H1 (cell line): ENCODE measurements at regions not wholly inside any gene's neighbourhood (a gene's known extent, or its start where the extent isn't known, plus 50 kb on each side); places are given as distances from the start of the nearest gene placed in this dataset.

Experiments used
- CTCF ChIA-PET: fragments of 300-600 bp; sonication (Branson Sonifier 250); formaldehyde crosslinking; loops from one replicate; lab custom pipeline; 2021; ENCODE audit not compliant: partially characterized antibody; lab: Charles Lee
- POLR2A ChIA-PET: fragments of 300-600 bp; sonication (Branson Sonifier 250); formaldehyde crosslinking; loops from one replicate; lab custom pipeline; 2021; ENCODE audit warnings: inconsistent platforms; ENCODE audit not compliant: partially characterized antibody; lab: Charles Lee
- DNase-seq, 2 experiments: peaks; one replicate each; pipeline versions ENCODE4 v3.0.0 to v3.0.0-alpha.2; 2010 to 2022; ENCODE audit warnings: low spot score in 2 of 2, low read depth in 1 of 2, mixed read lengths in 1 of 2
- FAIRE-seq: peaks from 2 replicates; lab custom pipeline; 2011; peaks lifted over from hg19 to GRCh38; lab: Jason Lieb, UNC
- H2AFZ ChIP-seq: 2 replicates; pipeline ENCODE4 v1.8.1; 2012; ENCODE audit warnings: low read length, inconsistent platforms
- H2AK5ac ChIP-seq: 2 replicates; pipeline ENCODE4 v1.6.1; 2013; ENCODE audit warnings: low read depth, low read length
- H2BK120ac ChIP-seq: replicated peaks from 2 replicates; pipeline ENCODE3; 2013; ENCODE audit warnings: low read depth, low read length, inconsistent platforms
- H2BK12ac ChIP-seq: 2 replicates; pipeline ENCODE4 v1.6.1; 2013; ENCODE audit warnings: low read depth, low read length
- H2BK15ac ChIP-seq: 2 replicates; pipeline ENCODE4 v1.6.1; 2013; ENCODE audit warnings: low read length
- H2BK20ac ChIP-seq: 2 replicates; pipeline ENCODE4 v1.6.1; 2013; ENCODE audit warnings: low read length
- H2BK5ac ChIP-seq: 2 replicates; pipeline ENCODE4 v1.6.1; 2013; ENCODE audit warnings: low read depth, low read length
- H3K14ac ChIP-seq: 2 replicates; pipeline ENCODE4 v1.6.1; 2013; ENCODE audit warnings: inconsistent platforms; ENCODE audit not compliant: insufficient read length
- H3K18ac ChIP-seq: 2 replicates; pipeline ENCODE4 v1.6.1; 2013; ENCODE audit warnings: low read length; ENCODE audit errors: extremely low read depth
- H3K23ac ChIP-seq: 2 replicates; pipeline ENCODE4 v1.6.1; 2013; ENCODE audit warnings: inconsistent platforms; ENCODE audit not compliant: insufficient read length
- H3K23me2 ChIP-seq: 2 replicates; pipeline ENCODE4 v1.6.1; 2013; ENCODE audit warnings: low read depth, low read length
- H3K27ac ChIP-seq: 2 replicates; pipeline ENCODE4 v1.6.1; 2011; ENCODE audit warnings: low read depth, low read length, inconsistent platforms
- H3K27me3 ChIP-seq, 4 experiments: replicated peaks in 1 of 4; 1 replicate in 1 of 4; 2 replicates in 3 of 4; pipeline versions ENCODE4 v1.6.1 to v1.8.1; 2011 to 2013; ENCODE audit warnings: low read length in 3 of 4, mild to moderate bottlenecking in 3 of 4, inconsistent platforms in 2 of 4, mixed read lengths in 2 of 4, moderate library complexity in 1 of 4; ENCODE audit not compliant: control insufficient read depth in 3 of 4, insufficient read depth in 3 of 4; ENCODE audit errors: extremely low read depth in 1 of 4
- H3K36me3 ChIP-seq, 4 experiments: 2 replicates each; pipeline versions ENCODE4 v1.6.1 to v1.8.1; 2011 to 2013; ENCODE audit warnings: mild to moderate bottlenecking in 4 of 4, low read length in 3 of 4, moderate library complexity in 2 of 4, control low read depth in 1 of 4, inconsistent platforms in 1 of 4; ENCODE audit not compliant: insufficient read depth in 4 of 4, control insufficient read depth in 2 of 4
- H3K4ac ChIP-seq: replicated peaks from 2 replicates; pipeline ENCODE3; 2013; ENCODE audit warnings: low read length, low read depth, mixed read lengths, inconsistent platforms; ENCODE audit not compliant: insufficient read length
- H3K4me1 ChIP-seq, 4 experiments: replicated peaks in 1 of 4; 1 replicate in 1 of 4; 2 replicates in 3 of 4; pipeline versions ENCODE4 v1.6.1 to v1.8.1; 2011 to 2013; ENCODE audit warnings: low read length in 3 of 4, inconsistent platforms in 2 of 4, mixed read lengths in 1 of 4; ENCODE audit not compliant: insufficient read depth in 4 of 4, control insufficient read depth in 3 of 4
- H3K4me2 ChIP-seq, 2 experiments: 2 replicates each; pipeline versions ENCODE4 v1.6.1 to v1.8.1; 2011 to 2013; ENCODE audit warnings: low read depth in 2 of 2, low read length in 2 of 2, control low read depth in 1 of 2, inconsistent platforms in 1 of 2, mild to moderate bottlenecking in 1 of 2; ENCODE audit not compliant: insufficient read depth in 1 of 2
- H3K4me3 ChIP-seq, 4 experiments: fragments of 200-600, 300-600 bp in 1 of 4; sonication (generic), shearing (Covaris generic), sonication (Bioruptor Twin) in 1 of 4; 2 replicates each; pipeline versions ENCODE4 v1.5.1 to v1.8.1; 2011 to 2016; ENCODE audit warnings: low read length in 4 of 4, low read depth in 3 of 4, control low read depth in 2 of 4, inconsistent platforms in 2 of 4, mild to moderate bottlenecking in 2 of 4, mixed read lengths in 1 of 4, moderate library complexity in 1 of 4; ENCODE audit not compliant: insufficient read depth in 2 of 4; ENCODE audit errors: extremely low read depth in 1 of 4
- H3K56ac ChIP-seq: replicated peaks from 2 replicates; pipeline ENCODE3; 2013; ENCODE audit warnings: low read depth, mild to moderate bottlenecking, mixed read lengths, low read length, inconsistent platforms; ENCODE audit not compliant: insufficient read length
- H3K79me1 ChIP-seq: 2 replicates; pipeline ENCODE4 v1.6.1; 2013; ENCODE audit warnings: low read depth, low read length, control low read depth
- H3K79me2 ChIP-seq, 2 experiments: 2 replicates each; pipeline versions ENCODE4 v1.6.1 to v1.8.1; 2012 to 2013; ENCODE audit warnings: low read length in 2 of 2, mild to moderate bottlenecking in 2 of 2, inconsistent platforms in 1 of 2; ENCODE audit not compliant: insufficient read depth in 2 of 2, control insufficient read depth in 1 of 2
- H3K9ac ChIP-seq, 4 experiments: replicated peaks in 1 of 4; 1 replicate in 1 of 4; 2 replicates in 3 of 4; pipeline versions ENCODE4 v1.6.1 to v1.8.1; 2011 to 2013; ENCODE audit warnings: low read depth in 3 of 4, low read length in 3 of 4, control low read depth in 2 of 4, mild to moderate bottlenecking in 2 of 4, moderate library complexity in 2 of 4, inconsistent platforms in 1 of 4; ENCODE audit errors: extremely low read depth in 1 of 4
- H3K9me3 ChIP-seq, 2 experiments: 2 replicates each; pipeline versions ENCODE4 v1.6.1 to v1.8.1; 2012 to 2013; ENCODE audit warnings: mild to moderate bottlenecking in 2 of 2, moderate library complexity in 2 of 2, control low read depth in 1 of 2, inconsistent platforms in 1 of 2, low read depth in 1 of 2, low read length in 1 of 2, mixed read lengths in 1 of 2; ENCODE audit not compliant: insufficient read depth in 2 of 2
- H4K20me1 ChIP-seq, 2 experiments: replicated peaks in 1 of 2; 2 replicates each; pipeline versions ENCODE3 to v1.8.1; 2011 to 2013; ENCODE audit warnings: inconsistent platforms in 2 of 2, low read length in 2 of 2, mild to moderate bottlenecking in 1 of 2; ENCODE audit not compliant: insufficient read depth in 2 of 2, control insufficient read depth in 1 of 2
- H4K5ac ChIP-seq: 2 replicates; pipeline ENCODE4 v1.6.1; 2013; ENCODE audit warnings: low read length, low read depth, mixed read lengths, inconsistent platforms; ENCODE audit not compliant: insufficient read length
- H4K8ac ChIP-seq: 2 replicates; pipeline ENCODE4 v1.8.0; 2013; ENCODE audit warnings: mild to moderate bottlenecking, moderate library complexity, low read length, inconsistent platforms; ENCODE audit not compliant: insufficient read depth; ENCODE audit errors: extremely low read depth
- H4K91ac ChIP-seq: replicated peaks from 2 replicates; pipeline ENCODE3; 2013; ENCODE audit warnings: low read length, mixed read lengths, inconsistent platforms; ENCODE audit not compliant: insufficient read length
- ASH2L ChIP-seq: fragments of 200-600, 300-600 bp; sonication (generic); IDR thresholded peaks from one replicate; pipeline ENCODE4 v1.7.1; 2017; ENCODE audit warnings: low read length
- ATF3 ChIP-seq: IDR thresholded peaks from 2 replicates; pipeline ENCODE4 v1.6.1; 2011; ENCODE audit warnings: low read depth, mild to moderate bottlenecking, low read length; ENCODE audit not compliant: insufficient read depth
- BACH1 ChIP-seq: IDR thresholded peaks from 2 replicates; pipeline ENCODE4 v1.6.1; 2012; ENCODE audit warnings: low read length, improper control_type of control experiment
- CHD2 ChIP-seq: IDR thresholded peaks from 2 replicates; pipeline ENCODE4 v1.6.1; 2012; ENCODE audit warnings: low read length, improper control_type of control experiment
- CTBP2 ChIP-seq: IDR thresholded peaks from 2 replicates; pipeline ENCODE4 v1.7.0; 2011; ENCODE audit warnings: borderline replicate concordance, mild to moderate bottlenecking, moderate library complexity, mixed read lengths, low read length; ENCODE audit not compliant: insufficient read depth, insufficient read length
- EZH2 ChIP-seq: fragments of 200-600 bp; sonication (generic); IDR thresholded peaks from 2 replicates; pipeline ENCODE4 v1.7.1; 2012; ENCODE audit warnings: low read depth, mild to moderate bottlenecking, moderate library complexity, low read length, inconsistent platforms; ENCODE audit not compliant: severe bottlenecking
- MAX ChIP-seq: IDR thresholded peaks from 2 replicates; pipeline ENCODE4 v1.6.1; 2012; ENCODE audit warnings: inconsistent platforms
- POU5F1 ChIP-seq: IDR thresholded peaks from 2 replicates; pipeline ENCODE4 v1.6.1; 2011; ENCODE audit warnings: low read depth, mild to moderate bottlenecking, low read length, moderate library complexity
- RFX5 ChIP-seq: IDR thresholded peaks from 2 replicates; pipeline ENCODE4 v1.6.1; 2011; ENCODE audit warnings: low read depth, low read length, improper control_type of control experiment, borderline replicate concordance
- SAP30 ChIP-seq: fragments of 300-600 bp; sonication (generic); IDR thresholded peaks from 2 replicates; pipeline ENCODE4 v1.7.1; 2012; ENCODE audit warnings: low read length, moderate library complexity, mild to moderate bottlenecking, inconsistent platforms; ENCODE audit not compliant: insufficient read depth, insufficient replicate concordance
- SIN3A ChIP-seq, 2 experiments: IDR thresholded peaks in 1 of 2; conservative IDR thresholded peaks in 1 of 2; 2 replicates each; pipeline ENCODE4 v1.6.1; 2011 to 2012; ENCODE audit warnings: low read length in 2 of 2, improper control_type of control experiment in 1 of 2, low read depth in 1 of 2, mild to moderate bottlenecking in 1 of 2
- TEAD4 ChIP-seq: IDR thresholded peaks from 2 replicates; pipeline ENCODE4 v1.6.1; 2012; ENCODE audit warnings: low read depth, low read length, inconsistent platforms, mixed read lengths
- ZNF274 ChIP-seq: IDR thresholded peaks from 2 replicates; pipeline ENCODE4 v1.7.0; 2012; ENCODE audit warnings: low read length, borderline replicate concordance; ENCODE audit errors: extremely low read depth
- WGBS, 2 experiments: shearing (Covaris generic) in 1 of 2; methylation state at CpG; one replicate each; pipeline versions ENCODE4 v1.1.6 to v1.1.7; 2013 to 2015; ENCODE audit warnings: low lambda C conversion rate in 2 of 2, mixed read lengths in 2 of 2, inconsistent platforms in 1 of 2, low coverage in 1 of 2, missing lambda C conversion rate in 1 of 2; ENCODE audit not compliant: insufficient replicate concordance in 2 of 2, insufficient coverage in 1 of 2, insufficient read length in 1 of 2; ENCODE audit errors: extremely low coverage in 1 of 2, missing lambda C conversion rate in 1 of 2; 5-methylcytosine and 5-hydroxymethylcytosine counted together

- no peak overlapping the region for H3K23ac ChIP-seq
- H3K36me3 ChIP-seq = no peaks in the 10 kb centered on the region
- H4K20me1 ChIP-seq = no peaks in the 10 kb centered on the region
- H3K79me2 ChIP-seq = no peaks in the 10 kb centered on the region
- H2AFZ ChIP-seq = no peak overlapping the region
- TF ChIP-seq MAX = no peak
- TF ChIP-seq TEAD4 = no peak
- TF ChIP-seq CHD2 = no peak
- TF ChIP-seq CTBP2 = no peak
- no peak for TF ChIP-seq BACH1
- TF ChIP-seq SIN3A (conservative IDR thresholded peaks at IDR 0.05 in 1 of 2, IDR thresholded peaks at IDR 0.05 in 1 of 2; ENCODE audit: low read depth in 1 of 2, low read length in 2 of 2) = no peak
- TF ChIP-seq ZNF274 = no peak
- TF ChIP-seq EZH2 = no peak
- TF ChIP-seq RFX5 = no peak
- no peak for TF ChIP-seq POU5F1
- no peak for TF ChIP-seq SAP30
- TF ChIP-seq ATF3 = no peak
- no peak for TF ChIP-seq ASH2L
- no peak overlapping the region for H3K9ac ChIP-seq
- POLR2A ChIA-PET = no interaction called here
- H3K79me1 ChIP-seq = no peaks in the 10 kb centered on the region
- no peak overlapping the region for H2AK5ac ChIP-seq
- H3K27me3 ChIP-seq = no peaks in the 10 kb centered on the region
- H3K4me3 ChIP-seq = no peak overlapping the region
- DNase-seq (no peak), FAIRE-seq (no peak)
- H3K4me1 ChIP-seq = peaks cover 0 to 4% (median 0%) of the 10 kb centered on the region in 4 experiments; a peak in 1 of 7 replicates
- CTCF ChIA-PET = interaction anchor here (0.6 to 1.5 kb wide), 3 partner anchors 10 to 995 kb away, joined by 3 to 4 read pairs (median 3); no protein-coding TSS in a partner anchor
- H3K9me3 ChIP-seq = no peaks in the 10 kb centered on the region
- no peak overlapping the region for H4K8ac ChIP-seq
- no peak overlapping the region for H3K56ac ChIP-seq
- H3K14ac ChIP-seq = no peak overlapping the region
- no peak overlapping the region for H2BK20ac ChIP-seq
- WGBS, 2 experiments = 100% methylated on average over 1 of the region's 1 CpG; no CpG with 5 or more reads in 1 of the 2 experiments
- H3K4me2 ChIP-seq = no peak overlapping the region
- no peak overlapping the region for H3K4ac ChIP-seq
- H2BK120ac ChIP-seq = no peak overlapping the region
- H4K91ac ChIP-seq = no peak overlapping the region
- H2BK5ac ChIP-seq = no peak overlapping the region
- H3K23me2 ChIP-seq = no peaks in the 10 kb centered on the region
- no peak overlapping the region for H3K27ac ChIP-seq
- H2BK12ac ChIP-seq = no peak overlapping the region
- H3K18ac ChIP-seq = 0 out of 2 replicates have a peak overlapping the region, but pooled peaks have one; percentile 72
- H4K5ac ChIP-seq = no peak overlapping the region
- H2BK15ac ChIP-seq = no peak overlapping the region
These were observed 95.4 kb upstream of the KLF4 start for GRCh38 chr9:107584944-107585343.
